Gastrocnemius medialis (tissue), 4 donors: ENCODE measurements at regions not wholly inside any gene's neighbourhood (a gene's known extent, or its start where the extent isn't known, plus 50 kb on each side); places are given as distances from the start of the nearest gene placed in this dataset.

Source experiments
- POLR2A ChIP-seq, 2 donors: fragments of 450-650 bp; IDR thresholded peaks; one replicate each; pipeline ENCODE4 v1.6.1; 2017; ENCODE audit warnings: antibody characterized with exemption in 2 of 2, mild to moderate bottlenecking in 2 of 2, moderate library complexity in 2 of 2
- TF ChIP-seq, protein P1 (sequence below), 5 experiments: fragments of 450-650 bp in 3 of 5; fragments of 200-600 bp in 2 of 5; sonication (generic) in 2 of 5; IDR thresholded peaks in 4 of 5; conservative IDR thresholded peaks in 1 of 5; 1 replicate in 4 of 5; 2 replicates in 1 of 5; pipeline ENCODE4 v1.5.1; 2016 to 2019; ENCODE audit warnings: antibody characterized with exemption in 5 of 5, mild to moderate bottlenecking in 3 of 5, moderate library complexity in 3 of 5

DNA sequence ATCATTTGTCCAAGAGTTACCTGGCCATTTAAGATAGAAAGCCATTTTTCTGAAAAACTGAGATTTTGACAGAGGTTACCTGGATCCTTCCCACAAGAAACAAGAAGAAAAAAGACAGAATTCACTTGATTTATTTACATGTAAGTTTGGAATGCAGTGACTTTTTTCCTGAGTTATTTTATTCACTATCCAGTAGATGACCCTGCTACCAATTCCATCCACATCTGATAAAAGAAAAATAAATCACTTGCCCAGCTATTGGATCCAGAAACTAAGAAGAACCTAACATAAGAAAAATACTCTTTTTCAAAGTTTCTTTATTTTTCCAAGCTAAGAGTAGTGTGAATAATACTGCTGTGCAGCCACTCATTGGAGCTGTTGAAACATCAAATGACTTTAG lies 275.2 kb downstream of the CETN3 start:
- TF ChIP-seq, protein P1, sequence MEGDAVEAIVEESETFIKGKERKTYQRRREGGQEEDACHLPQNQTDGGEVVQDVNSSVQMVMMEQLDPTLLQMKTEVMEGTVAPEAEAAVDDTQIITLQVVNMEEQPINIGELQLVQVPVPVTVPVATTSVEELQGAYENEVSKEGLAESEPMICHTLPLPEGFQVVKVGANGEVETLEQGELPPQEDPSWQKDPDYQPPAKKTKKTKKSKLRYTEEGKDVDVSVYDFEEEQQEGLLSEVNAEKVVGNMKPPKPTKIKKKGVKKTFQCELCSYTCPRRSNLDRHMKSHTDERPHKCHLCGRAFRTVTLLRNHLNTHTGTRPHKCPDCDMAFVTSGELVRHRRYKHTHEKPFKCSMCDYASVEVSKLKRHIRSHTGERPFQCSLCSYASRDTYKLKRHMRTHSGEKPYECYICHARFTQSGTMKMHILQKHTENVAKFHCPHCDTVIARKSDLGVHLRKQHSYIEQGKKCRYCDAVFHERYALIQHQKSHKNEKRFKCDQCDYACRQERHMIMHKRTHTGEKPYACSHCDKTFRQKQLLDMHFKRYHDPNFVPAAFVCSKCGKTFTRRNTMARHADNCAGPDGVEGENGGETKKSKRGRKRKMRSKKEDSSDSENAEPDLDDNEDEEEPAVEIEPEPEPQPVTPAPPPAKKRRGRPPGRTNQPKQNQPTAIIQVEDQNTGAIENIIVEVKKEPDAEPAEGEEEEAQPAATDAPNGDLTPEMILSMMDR (IDR thresholded peaks at IDR 0.05 in 4 of 5, conservative IDR thresholded peaks at IDR 0.05 in 1 of 5) = no peak
- no peak for TF ChIP-seq POLR2A (IDR thresholded peaks at IDR 0.05)
